ENCODE measurements at regions not wholly inside any gene's neighbourhood (a gene's known extent, or its start where the extent isn't known, plus 50 kb on each side); places are given as distances from the start of the nearest gene placed in this dataset.

DNA sequence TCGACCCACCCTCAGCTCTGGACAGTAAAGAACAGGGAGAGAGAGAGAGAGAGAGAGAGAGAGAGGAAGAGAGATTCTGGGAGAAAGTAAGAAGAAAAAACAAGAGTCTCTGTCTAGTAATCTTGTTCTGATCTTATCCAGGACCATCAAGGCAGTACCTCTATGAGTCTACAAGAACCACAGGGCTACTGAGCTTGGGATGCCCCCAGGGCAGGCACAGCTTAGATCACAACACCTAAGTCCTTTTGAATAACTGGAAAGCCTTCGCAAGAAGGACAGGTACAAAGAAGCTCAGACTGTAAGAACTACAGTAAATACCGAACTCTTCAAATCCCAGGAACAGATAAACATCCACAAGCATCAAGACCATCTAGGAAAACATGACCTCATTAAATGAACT, 51.4 kb upstream of the SGPP2 start:
- Mint-ChIP-seq H3K4me1 (no peaks in the 10 kb centered on the region), H3K27ac (no peak overlapping the region), H3K9me3 (ENCODE audit: insufficient read depth) (no peaks in the 10 kb centered on the region), H3K4me3 (no peak overlapping the region), H3K27me3 (peaks cover 12% of the 10 kb centered on the region)
- ChIA-PET POLR2A (no interaction called here), CTCF (no interaction called here)
- H3K79me2 ChIP-seq (ENCODE audit: control insufficient read depth, insufficient read depth, low read length): no peaks in the 10 kb centered on the region
- no peak overlapping the region for H3K4me2 ChIP-seq (replicated peaks; ENCODE audit: low read depth, low read length, poor library complexity, severe bottlenecking)
- ATAC-seq (ENCODE audit: low read depth) (no peak), DNase-seq (no peak)
- no peak overlapping the region for H3K27ac ChIP-seq (ENCODE audit: low read length in 2 of 2)
- peaks cover 0 to 4% (median 3%) of the 10 kb centered on the region in 3 donors for H3K9me3 ChIP-seq (ENCODE audit: control extremely low read depth in 1 of 3, control insufficient read depth in 2 of 3, insufficient read depth in 1 of 3, low read length in 2 of 3)
- no peaks in the 10 kb centered on the region for H3K4me1 ChIP-seq (ENCODE audit: control insufficient read depth in 2 of 2, insufficient read depth in 2 of 2, low read length in 2 of 2)
- H4K20me1 ChIP-seq (ENCODE audit: control insufficient read depth, insufficient read depth, low read length, poor library complexity, severe bottlenecking): no peaks in the 10 kb centered on the region
- H3K4me3 ChIP-seq (ENCODE audit: control extremely low read depth in 1 of 5, extremely low read depth in 1 of 5, insufficient read depth in 1 of 5, low read depth in 2 of 5, low read length in 4 of 5): no peak overlapping the region
- no peaks in the 10 kb centered on the region for H3K27me3 ChIP-seq (replicated peaks in 1 of 4; ENCODE audit: control extremely low read depth in 1 of 4, control insufficient read depth in 3 of 4, insufficient read depth in 4 of 4, low read length in 3 of 4)
- intact Hi-C loops (cut with micrococcal nuclease): no loop called here
- no peak overlapping the region for H2AFZ ChIP-seq (ENCODE audit: insufficient read depth, low read depth, low read length, poor library complexity, severe bottlenecking)
- no peak for TF ChIP-seq EZH2 (IDR thresholded peaks at IDR 0.05; ENCODE audit: borderline replicate concordance, insufficient read depth, low read depth, low read length, poor library complexity, severe bottlenecking)
- H3K9ac ChIP-seq (ENCODE audit: low read length): no peak overlapping the region
- H3K36me3 ChIP-seq (replicated peaks in 1 of 2; ENCODE audit: control extremely low read depth in 1 of 2, control insufficient read depth in 1 of 2, extremely low read depth in 1 of 2, insufficient read depth in 2 of 2, low read length in 1 of 2): no peaks in the 10 kb centered on the region
- WGBS (ENCODE audit: insufficient coverage): 100% methylated on average over 2 of the region's 3 CpGs

All from B cell (primary cell).